ENCODE measurements at regions not wholly inside any gene's neighbourhood (a gene's known extent, or its start where the extent isn't known, plus 50 kb on each side); places are given as distances from the start of the nearest gene placed in this dataset.

GRCh38 chr12:127399451-127399850, 867.5 kb upstream of the TMEM132C start:
- H3K79me2 ChIP-seq (ENCODE audit: insufficient read depth, low read length) = no peaks in the 10 kb centered on the region
- no peak overlapping the region for H3K9ac ChIP-seq (ENCODE audit: low read length)
- H2AFZ ChIP-seq (ENCODE audit: low read depth, low read length, severe bottlenecking) = no peak overlapping the region
- no peaks in the 10 kb centered on the region for H3K9me2 ChIP-seq (replicated peaks; ENCODE audit: insufficient read depth, low read length)
- H3K36me3 ChIP-seq (ENCODE audit: low read length) = no peaks in the 10 kb centered on the region
- H3K4me3 ChIP-seq (ENCODE audit: insufficient read depth, low read length, poor library complexity, severe bottlenecking) = no peak overlapping the region
- TF ChIP-seq CTCF (IDR thresholded peaks at IDR 0.05; ENCODE audit: insufficient read depth, low read length, poor library complexity, severe bottlenecking) (no peak), EZH2phosphoT487 (conservative IDR thresholded peaks at IDR 0.05; ENCODE audit: low read length) (no peak)
- H3F3A ChIP-seq (ENCODE audit: insufficient read depth) = no peaks in the 10 kb centered on the region
- H3K27ac ChIP-seq (ENCODE audit: low read depth, low read length) = no peak overlapping the region
- no peaks in the 10 kb centered on the region for H3K9me3 ChIP-seq (ENCODE audit: insufficient read depth, low read length)
- no peaks in the 10 kb centered on the region for H4K20me1 ChIP-seq (ENCODE audit: low read depth, low read length)
- H3K4me2 ChIP-seq (ENCODE audit: low read depth, low read length, poor library complexity, severe bottlenecking) = no peak overlapping the region
- H3K27me3 ChIP-seq (ENCODE audit: low read length) = no peaks in the 10 kb centered on the region

GRCh38 chr12:127400221-127400620, 866.7 kb upstream of the TMEM132C start:
- Histone ChIP-seq H3F3A (ENCODE audit: insufficient read depth) (no peaks in the 10 kb centered on the region), H3K27ac (ENCODE audit: low read depth, low read length) (no peak overlapping the region), H2AFZ (ENCODE audit: low read depth, low read length, severe bottlenecking) (no peak overlapping the region), H3K4me3 (ENCODE audit: insufficient read depth, low read length, poor library complexity, severe bottlenecking) (no peak overlapping the region), H3K9me2 (replicated peaks; ENCODE audit: insufficient read depth, low read length) (no peaks in the 10 kb centered on the region), H3K4me2 (ENCODE audit: low read depth, low read length, poor library complexity, severe bottlenecking) (no peak overlapping the region), H3K36me3 (ENCODE audit: low read length) (no peaks in the 10 kb centered on the region), H3K79me2 (ENCODE audit: insufficient read depth, low read length) (no peaks in the 10 kb centered on the region), H4K20me1 (ENCODE audit: low read depth, low read length) (no peaks in the 10 kb centered on the region), H3K27me3 (ENCODE audit: low read length) (no peaks in the 10 kb centered on the region), H3K9ac (ENCODE audit: low read length) (no peak overlapping the region), H3K9me3 (ENCODE audit: insufficient read depth, low read length) (no peaks in the 10 kb centered on the region)
- TF ChIP-seq CTCF (IDR thresholded peaks at IDR 0.05; ENCODE audit: insufficient read depth, low read length, poor library complexity, severe bottlenecking) (no peak), EZH2phosphoT487 (conservative IDR thresholded peaks at IDR 0.05; ENCODE audit: low read length) (no peak)

- Histone ChIP-seq H3K27ac (ENCODE audit: low read depth, low read length) (no peak overlapping the region), H2AFZ (ENCODE audit: low read depth, low read length, severe bottlenecking) (no peak overlapping the region)
Measured at GRCh38 chr12:127401005-127401404, 866.0 kb upstream of the TMEM132C start.

More at GRCh38 chr12:127401005-127401404, 866.0 kb upstream of the TMEM132C start:
- H3K4me2 ChIP-seq (ENCODE audit: low read depth, low read length, poor library complexity, severe bottlenecking) = no peak overlapping the region
- no peaks in the 10 kb centered on the region for H4K20me1 ChIP-seq (ENCODE audit: low read depth, low read length)
- no peak overlapping the region for H3K4me3 ChIP-seq (ENCODE audit: insufficient read depth, low read length, poor library complexity, severe bottlenecking)
- H3K36me3 ChIP-seq (ENCODE audit: low read length) = no peaks in the 10 kb centered on the region
- no peaks in the 10 kb centered on the region for H3K79me2 ChIP-seq (ENCODE audit: insufficient read depth, low read length)
- TF ChIP-seq CTCF (IDR thresholded peaks at IDR 0.05; ENCODE audit: insufficient read depth, low read length, poor library complexity, severe bottlenecking) (no peak), EZH2phosphoT487 (conservative IDR thresholded peaks at IDR 0.05; ENCODE audit: low read length) (no peak)
- no peaks in the 10 kb centered on the region for H3K9me3 ChIP-seq (ENCODE audit: insufficient read depth, low read length)
- no peaks in the 10 kb centered on the region for H3F3A ChIP-seq (ENCODE audit: insufficient read depth)
- H3K9me2 ChIP-seq (replicated peaks; ENCODE audit: insufficient read depth, low read length) = no peaks in the 10 kb centered on the region
- H3K27me3 ChIP-seq (ENCODE audit: low read length) = no peaks in the 10 kb centered on the region
- H3K9ac ChIP-seq (ENCODE audit: low read length) = no peak overlapping the region
